ENCODE measurements at regions not wholly inside any gene's neighbourhood (a gene's known extent, or its start where the extent isn't known, plus 50 kb on each side); places are given as distances from the start of the nearest gene placed in this dataset.

DNA sequence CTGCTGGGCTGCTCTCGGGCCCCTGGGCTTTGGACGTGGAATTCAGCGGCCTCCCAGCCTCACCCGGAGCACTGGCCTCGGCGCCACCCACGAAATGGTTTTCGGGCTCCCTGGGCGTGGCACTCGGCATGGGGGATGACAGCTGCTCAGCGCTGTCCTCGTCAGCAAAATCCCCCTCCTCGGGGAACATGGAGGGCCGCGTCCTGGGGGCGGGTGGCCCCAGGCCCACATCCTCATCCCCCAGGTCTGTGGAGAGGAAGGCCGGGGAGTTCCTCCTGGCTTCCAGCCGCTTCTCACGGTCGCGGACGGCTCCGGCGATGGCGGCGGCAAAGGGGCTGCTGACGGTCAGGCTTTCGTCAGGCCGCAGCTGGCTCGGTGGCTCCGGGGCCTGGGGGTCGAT is 88.4 kb downstream of the CTTN start:
- DNase-seq: no peak

DNA sequence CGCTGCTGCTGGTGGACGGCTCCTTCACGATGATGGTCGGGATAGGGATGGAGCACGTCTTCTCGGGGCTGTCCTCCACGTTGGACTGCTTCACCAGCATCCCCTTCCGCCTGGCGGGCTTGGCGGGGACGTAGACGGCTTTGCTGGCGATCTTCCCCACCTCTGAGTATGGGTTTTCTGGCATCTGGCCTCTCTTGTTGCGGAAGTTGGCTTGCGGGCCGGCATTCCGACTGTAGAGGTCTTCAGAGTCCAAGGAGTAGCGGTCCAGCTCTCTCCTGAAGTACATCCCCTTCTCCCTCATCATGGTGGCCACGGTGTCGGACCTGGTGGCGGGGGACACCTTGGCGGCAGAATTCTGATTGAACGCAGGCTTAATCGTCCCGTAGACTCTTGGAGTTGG is 88.8 kb downstream of the CTTN start:
- DNase-seq: no peak

GRCh38 chr11:70487756-70488155 is 89.4 kb downstream of the CTTN start:
- no peak for DNase-seq

GRCh38 chr11:70488171-70488703 is 89.9 kb downstream of the CTTN start:
- no peak for DNase-seq

DNA sequence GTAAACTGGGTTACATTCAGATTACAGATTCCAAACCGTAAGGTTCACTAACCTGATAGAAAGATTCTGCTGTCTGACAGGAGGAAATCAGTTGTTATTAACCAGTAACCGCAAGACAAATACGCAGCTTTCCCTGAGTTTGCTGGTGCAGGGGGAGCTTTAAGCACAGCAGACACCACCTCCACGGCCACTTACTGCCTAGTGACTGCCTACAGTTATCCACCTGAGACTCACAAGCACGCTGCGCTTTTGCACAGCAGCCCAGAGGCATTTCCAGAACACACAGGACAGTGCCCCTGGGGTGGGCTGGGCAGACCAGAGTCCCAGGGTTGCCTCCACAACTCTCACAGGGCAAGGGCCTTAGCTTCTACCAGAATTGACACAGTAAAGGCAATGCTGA is 90.9 kb downstream of the CTTN start:
- no peak for DNase-seq

DNA sequence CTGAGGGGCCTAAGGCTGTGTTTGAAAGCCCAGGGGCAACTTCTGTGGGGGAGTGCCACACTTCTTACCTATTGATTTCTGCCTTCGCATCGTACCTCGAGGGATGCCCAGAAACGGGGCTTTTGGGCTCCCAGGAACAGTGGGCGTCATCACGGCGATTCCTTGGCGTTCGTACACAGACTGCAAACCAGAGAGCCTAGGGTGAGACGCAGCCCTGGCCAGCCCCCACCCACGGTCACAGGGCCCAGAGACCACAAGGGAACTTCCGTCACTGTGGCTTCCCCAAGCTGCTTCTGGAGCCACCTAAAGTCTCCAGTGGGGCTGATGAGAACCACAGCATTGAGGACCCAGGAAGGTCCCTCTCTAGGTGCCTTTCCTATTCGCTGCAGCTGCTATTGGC is 91.9 kb downstream of the CTTN start:
- DNase-seq: no peak

GRCh38 chr11:70490723-70491558 is 92.6 kb downstream of the CTTN start:
- DNase-seq: no peak

DNA sequence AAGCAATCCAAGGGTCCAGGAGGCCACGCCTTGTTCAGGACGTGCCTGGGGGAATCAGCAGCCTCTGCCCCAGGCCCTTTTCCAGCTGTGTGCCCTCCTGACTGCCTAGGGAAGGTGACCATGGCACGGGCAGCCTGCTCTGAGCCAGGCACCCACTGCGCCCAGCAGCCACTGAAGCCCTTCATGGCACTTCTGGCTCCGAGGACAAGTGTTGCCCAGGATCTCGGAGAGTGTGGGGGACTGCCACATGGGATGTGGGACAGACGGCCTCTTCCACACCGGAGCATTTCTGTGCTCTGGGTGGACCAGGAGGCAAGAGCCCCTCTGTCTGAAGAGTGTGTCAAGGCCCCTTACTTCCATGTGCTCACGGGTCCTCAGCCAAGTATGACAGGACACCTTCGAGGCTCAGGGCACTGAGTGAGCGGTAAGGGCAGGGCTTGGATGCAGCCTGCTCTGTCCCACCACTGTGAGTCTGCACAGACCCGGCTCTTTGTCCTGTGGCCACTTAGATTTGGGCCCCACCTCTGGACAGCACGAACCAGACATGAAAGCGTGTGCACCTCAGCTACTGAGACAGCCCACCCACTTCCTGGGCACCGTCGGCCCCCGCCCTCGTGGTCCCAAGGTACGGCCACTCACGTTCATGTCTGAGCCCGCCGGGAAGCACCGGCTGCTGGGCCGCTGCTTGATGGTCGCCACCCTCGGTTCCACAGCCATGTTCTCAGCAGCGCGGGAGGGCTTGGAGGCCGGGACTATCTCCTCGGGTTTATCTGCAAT is 93.6 kb downstream of the CTTN start:
- DNase-seq: no peak

DNA sequence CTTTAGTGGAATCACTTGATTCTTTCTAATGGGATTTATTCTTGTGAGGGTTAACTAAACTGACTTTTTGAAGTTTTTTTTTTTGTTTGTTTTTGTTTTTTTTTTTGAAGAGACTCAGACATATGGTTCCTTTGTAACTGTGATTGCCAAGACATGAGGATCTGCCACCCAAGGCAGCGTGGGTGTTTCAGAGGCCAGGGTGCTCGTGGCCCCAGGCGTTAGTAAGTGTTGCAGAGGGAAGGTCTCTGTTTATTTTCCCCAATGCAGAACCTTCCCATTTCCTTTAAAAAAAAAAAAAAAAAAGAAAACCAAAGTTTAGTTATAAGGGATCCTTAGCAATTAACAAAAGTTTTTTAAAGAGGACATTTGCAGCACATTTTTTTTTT is 94.8 kb downstream of the CTTN start:
- DNase-seq: no peak

DNA sequence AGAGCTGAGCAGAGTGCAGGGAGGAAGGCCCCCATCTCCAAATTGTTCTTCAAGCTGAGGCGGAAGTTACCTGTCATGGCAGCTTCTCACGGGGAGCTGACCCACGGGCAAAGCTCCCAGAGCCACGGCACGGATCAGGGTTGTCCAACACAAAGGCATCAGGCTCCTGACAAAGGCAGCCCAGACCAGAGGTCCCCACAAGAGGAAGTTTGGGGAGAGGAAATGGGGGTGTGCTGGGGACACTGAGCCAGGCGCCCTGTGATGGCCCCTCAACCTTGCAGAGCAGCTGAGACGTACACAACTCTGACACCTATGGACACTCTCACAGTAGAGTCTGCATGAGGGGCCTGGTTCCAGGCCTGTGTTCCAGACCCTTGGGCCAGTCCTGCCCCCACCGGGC is 95.6 kb downstream of the CTTN start:
- no peak for DNase-seq

DNA sequence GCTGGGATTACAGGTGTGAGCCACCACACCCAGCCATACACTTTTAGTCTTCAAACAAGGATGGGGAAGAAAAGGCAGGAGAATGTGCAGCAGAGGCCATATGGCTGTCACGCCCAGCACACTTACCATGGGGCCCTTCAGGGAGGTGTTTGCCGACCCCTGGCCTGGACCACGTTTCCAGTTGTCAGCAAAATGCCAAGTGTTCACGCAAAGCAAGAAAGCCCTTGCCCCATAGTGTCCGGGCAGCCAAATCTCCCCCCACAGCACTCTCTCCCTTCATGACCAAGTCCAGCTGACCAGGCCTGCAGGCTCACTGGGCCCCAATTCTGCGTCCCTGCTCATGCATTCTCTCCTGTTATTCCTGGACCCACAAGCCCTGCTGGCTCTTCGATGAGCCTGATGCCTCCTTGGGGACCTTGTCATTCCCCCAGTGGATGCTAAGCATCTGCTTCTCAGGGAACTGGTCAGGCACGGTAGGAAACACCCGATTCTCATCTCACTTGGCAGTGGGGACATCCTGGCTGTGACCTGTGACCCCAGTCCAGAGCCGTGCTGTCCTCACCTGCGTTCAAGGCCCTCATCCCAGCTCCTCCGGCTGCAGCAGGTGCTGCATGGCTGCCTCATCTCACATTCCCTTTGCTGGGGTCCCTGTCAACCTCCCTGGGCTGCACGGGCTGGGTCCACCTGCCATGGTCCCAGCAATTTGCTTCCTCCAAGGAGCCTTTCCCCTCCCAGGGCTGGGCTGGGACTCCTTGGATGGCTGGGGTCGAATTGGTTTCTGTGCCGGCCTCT is 96.4 kb downstream of the CTTN start:
- DNase-seq: no peak

GRCh38 chr11:70495351-70496310 is 97.3 kb downstream of the CTTN start:
- no peak for DNase-seq

DNA sequence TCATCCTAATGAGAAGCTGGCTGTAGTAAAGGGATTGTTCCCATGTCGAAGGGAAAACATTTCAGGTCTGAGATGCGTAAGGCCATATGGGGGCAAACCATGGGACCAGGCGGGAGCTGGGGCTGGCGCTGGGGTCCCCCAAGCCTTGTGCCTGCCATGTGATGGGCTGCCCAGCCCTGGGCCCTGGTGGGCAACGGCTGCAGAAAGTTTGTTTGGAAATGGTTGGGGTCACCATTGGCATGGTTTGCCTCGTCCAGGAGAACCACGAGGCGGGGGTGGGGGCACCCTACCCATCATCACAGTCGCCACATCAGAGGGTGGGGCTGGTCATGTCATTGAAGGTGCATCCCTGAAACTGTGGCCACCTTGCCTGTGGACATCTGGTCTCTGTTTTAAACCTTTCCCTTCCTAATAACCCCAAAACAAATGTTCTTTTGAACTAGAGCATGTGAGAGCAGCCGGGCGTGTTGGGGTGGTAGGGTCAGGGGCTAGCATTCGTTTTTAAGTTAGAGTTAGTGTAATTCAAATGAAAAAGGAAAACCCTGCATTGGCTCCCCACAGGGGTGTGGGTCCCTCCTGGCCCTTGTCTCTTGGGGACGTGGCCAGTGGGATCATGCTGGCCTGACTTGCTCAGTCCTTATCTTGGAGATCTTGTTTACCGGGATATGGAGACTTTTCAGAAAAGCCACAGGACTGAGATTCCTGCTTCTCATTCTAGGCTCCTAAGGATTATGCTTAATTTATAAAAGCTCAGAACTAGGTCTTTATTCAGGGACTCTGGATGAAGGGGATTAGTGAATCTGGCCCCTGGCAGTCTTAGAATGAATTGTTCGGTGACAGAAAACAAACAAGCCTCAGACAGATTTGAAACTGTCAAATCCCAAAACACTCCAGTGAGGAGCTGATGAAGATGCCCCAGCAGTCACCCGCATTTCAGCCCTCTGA is 98.5 kb downstream of the CTTN start:
- DNase-seq: no peak

DNA sequence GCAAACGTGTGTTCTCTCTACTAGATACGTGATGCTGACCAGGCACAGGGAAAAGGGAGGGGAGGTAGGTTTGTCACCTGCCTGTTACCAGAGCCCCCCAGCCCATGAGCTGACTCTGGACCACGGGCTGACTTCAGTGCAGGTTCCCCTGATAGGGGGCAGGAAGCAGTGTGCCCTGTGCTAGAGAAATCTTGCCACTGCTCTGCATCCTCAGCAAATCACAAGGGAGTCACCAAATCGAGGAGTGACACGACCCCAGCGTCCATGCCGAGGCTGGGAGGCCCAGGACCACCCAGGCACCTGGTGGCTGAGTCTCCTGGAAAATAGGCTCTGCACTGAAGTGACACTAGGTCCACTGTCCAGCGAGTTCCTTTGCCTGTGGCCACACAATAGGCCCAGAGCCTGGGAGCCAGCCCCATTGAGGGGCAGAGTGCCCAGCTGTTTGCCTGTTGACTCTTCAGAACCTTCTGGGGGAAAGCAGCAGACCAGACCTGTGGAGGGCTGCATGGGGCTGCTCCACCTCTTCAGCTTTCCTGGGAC is 99.3 kb downstream of the CTTN start:
- DNase-seq: no peak

- peak; percentile 36 for DNase-seq
These were observed 99.8 kb downstream of the CTTN start for GRCh38 chr11:70498171-70498571.

GRCh38 chr11:70498976-70499801 is 100.9 kb downstream of the CTTN start:
- DNase-seq: no peak

DNA sequence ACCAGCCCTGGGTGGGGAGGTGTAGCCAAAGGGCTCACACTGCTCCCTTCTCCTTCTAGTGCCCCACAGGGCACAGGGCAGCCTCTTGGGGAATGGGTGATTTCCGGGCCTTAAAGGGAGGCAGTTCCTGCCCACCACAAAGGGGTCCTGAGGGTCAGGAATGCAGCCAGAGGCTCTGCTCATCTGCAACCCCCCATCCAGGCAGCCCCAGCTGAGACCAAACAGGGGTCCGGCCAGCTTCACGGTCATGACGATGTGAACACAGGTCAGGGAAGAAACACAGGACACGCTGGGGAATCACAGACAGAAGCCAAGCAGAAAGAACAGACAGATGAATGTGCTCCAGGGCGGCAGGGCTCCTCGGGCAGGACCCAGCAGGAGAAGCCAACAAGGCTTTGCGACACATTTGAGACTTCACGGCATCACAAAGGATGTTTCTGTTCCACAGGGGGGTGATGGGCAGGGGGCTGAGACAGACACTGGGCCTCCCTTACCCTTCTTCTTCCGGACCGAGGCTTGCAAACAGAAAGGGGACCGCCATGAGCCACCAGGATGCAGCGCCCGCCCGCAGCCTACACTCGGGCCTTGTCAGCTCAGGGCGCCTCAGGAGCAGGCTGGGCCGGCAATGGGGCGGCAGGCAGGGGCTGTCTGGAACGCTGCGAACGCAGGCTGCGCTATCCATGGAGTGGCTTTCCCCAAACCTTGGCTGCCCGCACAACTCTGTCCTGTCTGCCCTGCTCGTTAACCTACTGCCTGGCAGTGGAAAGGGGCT is 101.9 kb downstream of the CTTN start:
- DNase-seq: no peak
